ENCODE measurements at regions not wholly inside any gene's neighbourhood (a gene's known extent, or its start where the extent isn't known, plus 50 kb on each side); places are given as distances from the start of the nearest gene placed in this dataset.

DNA sequence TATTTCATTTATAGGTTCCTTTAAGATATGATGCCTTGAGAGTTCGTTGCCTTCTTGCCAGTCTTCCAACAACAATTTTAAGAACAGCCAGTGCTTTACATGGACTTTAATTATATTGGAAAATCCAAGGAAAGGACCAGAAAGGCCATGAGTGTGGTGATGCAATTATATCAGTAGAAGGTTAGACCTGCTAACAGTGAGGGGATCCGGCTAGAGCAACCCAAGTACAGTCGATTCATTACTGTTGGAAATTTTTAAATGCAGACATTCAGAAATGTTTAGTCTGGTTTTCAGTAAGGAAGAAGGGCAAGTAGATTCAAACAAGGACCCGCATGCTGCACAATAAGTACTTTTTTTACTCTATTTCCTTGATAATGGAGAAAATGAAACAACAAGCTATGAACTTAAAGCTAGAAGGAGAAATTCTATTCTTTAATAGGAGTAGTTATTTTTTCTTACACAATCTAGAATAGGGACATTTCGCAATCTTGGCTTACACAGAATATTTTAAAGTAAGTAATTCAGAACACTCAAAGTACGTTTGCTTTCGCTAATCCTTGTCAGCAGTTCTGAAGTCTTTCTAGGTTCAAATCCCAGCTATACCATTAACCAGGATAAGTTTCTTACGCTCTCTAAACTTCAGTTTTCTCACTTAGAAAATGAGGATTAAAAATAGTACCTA, 405.5 kb downstream of the MEIS1 start (continued):
- TF ChIP-seq, protein P1, sequence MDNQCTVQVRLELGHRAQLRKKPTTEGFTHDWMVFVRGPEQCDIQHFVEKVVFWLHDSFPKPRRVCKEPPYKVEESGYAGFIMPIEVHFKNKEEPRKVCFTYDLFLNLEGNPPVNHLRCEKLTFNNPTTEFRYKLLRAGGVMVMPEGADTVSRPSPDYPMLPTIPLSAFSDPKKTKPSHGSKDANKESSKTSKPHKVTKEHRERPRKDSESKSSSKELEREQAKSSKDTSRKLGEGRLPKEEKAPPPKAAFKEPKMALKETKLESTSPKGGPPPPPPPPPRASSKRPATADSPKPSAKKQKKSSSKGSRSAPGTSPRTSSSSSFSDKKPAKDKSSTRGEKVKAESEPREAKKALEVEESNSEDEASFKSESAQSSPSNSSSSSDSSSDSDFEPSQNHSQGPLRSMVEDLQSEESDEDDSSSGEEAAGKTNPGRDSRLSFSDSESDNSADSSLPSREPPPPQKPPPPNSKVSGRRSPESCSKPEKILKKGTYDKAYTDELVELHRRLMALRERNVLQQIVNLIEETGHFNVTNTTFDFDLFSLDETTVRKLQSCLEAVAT (IDR thresholded peaks at IDR 0.05), result no peak
- TF ChIP-seq, protein P2, sequence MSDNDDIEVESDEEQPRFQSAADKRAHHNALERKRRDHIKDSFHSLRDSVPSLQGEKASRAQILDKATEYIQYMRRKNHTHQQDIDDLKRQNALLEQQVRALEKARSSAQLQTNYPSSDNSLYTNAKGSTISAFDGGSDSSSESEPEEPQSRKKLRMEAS (IDR thresholded peaks at IDR 0.05; ENCODE audit: low read depth, low read length), result no peak
- TF ChIP-seq MTA3 (IDR thresholded peaks at IDR 0.05; ENCODE audit: borderline replicate concordance, low read length) (no peak), HDAC6 (IDR thresholded peaks at IDR 0.05; ENCODE audit: unreplicated experiment) (no peak), SMC3 (IDR thresholded peaks at IDR 0.05; ENCODE audit: borderline replicate concordance, low read length) (no peak), CREB1 (IDR thresholded peaks at IDR 0.05; ENCODE audit: low read depth) (no peak), YY1 (IDR thresholded peaks at IDR 0.05; ENCODE audit: low read depth, low read length) (no peak), NRF1 (conservative IDR thresholded peaks at IDR 0.05; ENCODE audit: low read depth, low read length) (no peak)

DNA sequence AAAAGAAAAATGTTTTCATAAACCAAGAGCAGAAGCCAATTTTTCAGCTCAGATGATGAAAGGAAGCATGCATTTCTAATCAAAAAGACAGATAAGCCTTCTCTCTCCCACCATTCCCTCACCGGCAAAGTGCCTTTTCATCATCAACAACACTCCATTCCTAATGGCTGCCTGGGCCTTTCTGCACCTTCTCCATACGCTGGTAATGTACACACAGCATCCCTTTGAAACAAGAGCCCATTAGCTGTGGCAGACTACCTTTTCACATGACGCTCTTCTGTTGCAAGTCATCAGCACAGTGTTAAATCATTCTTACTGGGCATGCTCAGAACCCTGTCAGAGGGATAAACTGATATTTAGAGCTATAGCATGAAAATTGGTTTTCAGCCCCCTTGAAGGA, 408.9 kb downstream of the MEIS1 start:
- ATAC-seq (no peak), DNase-seq (ENCODE audit: low read depth, low spot score) (no peak), FAIRE-seq (no peak)
- SMC1A ChIA-PET (ENCODE audit: uncharacterized antibody, unreplicated experiment), result interaction anchor here (2.0 kb wide), 1 partner anchor 10 kb away, joined by 10 read pairs; no protein-coding TSS in a partner anchor
- H3K27ac ChIP-seq (ENCODE audit: control insufficient read depth, insufficient read depth), result no peak overlapping the region
- CTCF ChIA-PET, result interaction anchor here (1.4 to 1.5 kb wide), 2 partner anchors 20 to 33 kb away, joined by 3 read pairs; no protein-coding TSS in a partner anchor
- in situ Hi-C loops (cut with MboI), result no loop called here
- no peaks in the 10 kb centered on the region for H3K4me1 ChIP-seq (ENCODE audit: control insufficient read depth, insufficient read depth, low read length)
- RAD21 ChIA-PET (ENCODE audit: unreplicated experiment), result no interaction called here
- 37% methylated on average over 3 of the region's 3 CpGs for WGBS (ENCODE audit: insufficient coverage, insufficient replicate concordance, low lambda C conversion rate, missing lambda C conversion rate)
- intact Hi-C loops (cut with micrococcal nuclease; ENCODE audit: unreplicated experiment), result no loop called here
- no peaks in the 10 kb centered on the region for H3K27me3 ChIP-seq (replicated peaks in 1 of 2; ENCODE audit: control insufficient read depth in 2 of 2, insufficient read depth in 2 of 2, low read length in 1 of 2)
- no peaks in the 10 kb centered on the region for H3K36me3 ChIP-seq (ENCODE audit: control insufficient read depth in 2 of 2, insufficient read depth in 2 of 2, low read length in 1 of 2)
- H3K4me3 ChIP-seq, result no peak overlapping the region
- BruUV-seq (replicated peaks), result no TSS peak
- no peak overlapping the region for H3K9ac ChIP-seq (ENCODE audit: control insufficient read depth, insufficient read depth, low read length)
- no peaks in the 10 kb centered on the region for H3K79me2 ChIP-seq (ENCODE audit: control insufficient read depth, insufficient read depth, low read length)
- H4K20me1 ChIP-seq (ENCODE audit: control insufficient read depth, insufficient read depth), result no peaks in the 10 kb centered on the region
- POLR2A ChIA-PET, result no interaction called here
- no peak overlapping the region for H2AFZ ChIP-seq (ENCODE audit: control insufficient read depth, low read depth, low read length)
- H3K9me3 ChIP-seq (replicated peaks; ENCODE audit: control insufficient read depth, insufficient read depth, low read length), result no peaks in the 10 kb centered on the region
- H3K4me2 ChIP-seq (ENCODE audit: control insufficient read depth, insufficient read depth), result no peak overlapping the region
- TF ChIP-seq, protein P3, sequence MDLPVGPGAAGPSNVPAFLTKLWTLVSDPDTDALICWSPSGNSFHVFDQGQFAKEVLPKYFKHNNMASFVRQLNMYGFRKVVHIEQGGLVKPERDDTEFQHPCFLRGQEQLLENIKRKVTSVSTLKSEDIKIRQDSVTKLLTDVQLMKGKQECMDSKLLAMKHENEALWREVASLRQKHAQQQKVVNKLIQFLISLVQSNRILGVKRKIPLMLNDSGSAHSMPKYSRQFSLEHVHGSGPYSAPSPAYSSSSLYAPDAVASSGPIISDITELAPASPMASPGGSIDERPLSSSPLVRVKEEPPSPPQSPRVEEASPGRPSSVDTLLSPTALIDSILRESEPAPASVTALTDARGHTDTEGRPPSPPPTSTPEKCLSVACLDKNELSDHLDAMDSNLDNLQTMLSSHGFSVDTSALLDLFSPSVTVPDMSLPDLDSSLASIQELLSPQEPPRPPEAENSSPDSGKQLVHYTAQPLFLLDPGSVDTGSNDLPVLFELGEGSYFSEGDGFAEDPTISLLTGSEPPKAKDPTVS (IDR thresholded peaks at IDR 0.05; ENCODE audit: low read depth, low read length), result no peak
- TF ChIP-seq, protein P4, sequence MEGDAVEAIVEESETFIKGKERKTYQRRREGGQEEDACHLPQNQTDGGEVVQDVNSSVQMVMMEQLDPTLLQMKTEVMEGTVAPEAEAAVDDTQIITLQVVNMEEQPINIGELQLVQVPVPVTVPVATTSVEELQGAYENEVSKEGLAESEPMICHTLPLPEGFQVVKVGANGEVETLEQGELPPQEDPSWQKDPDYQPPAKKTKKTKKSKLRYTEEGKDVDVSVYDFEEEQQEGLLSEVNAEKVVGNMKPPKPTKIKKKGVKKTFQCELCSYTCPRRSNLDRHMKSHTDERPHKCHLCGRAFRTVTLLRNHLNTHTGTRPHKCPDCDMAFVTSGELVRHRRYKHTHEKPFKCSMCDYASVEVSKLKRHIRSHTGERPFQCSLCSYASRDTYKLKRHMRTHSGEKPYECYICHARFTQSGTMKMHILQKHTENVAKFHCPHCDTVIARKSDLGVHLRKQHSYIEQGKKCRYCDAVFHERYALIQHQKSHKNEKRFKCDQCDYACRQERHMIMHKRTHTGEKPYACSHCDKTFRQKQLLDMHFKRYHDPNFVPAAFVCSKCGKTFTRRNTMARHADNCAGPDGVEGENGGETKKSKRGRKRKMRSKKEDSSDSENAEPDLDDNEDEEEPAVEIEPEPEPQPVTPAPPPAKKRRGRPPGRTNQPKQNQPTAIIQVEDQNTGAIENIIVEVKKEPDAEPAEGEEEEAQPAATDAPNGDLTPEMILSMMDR (IDR thresholded peaks at IDR 0.05 in 2 of 3, conservative IDR thresholded peaks at IDR 0.05 in 1 of 3; ENCODE audit: control insufficient read depth in 2 of 3, extremely low read depth in 1 of 3, insufficient read depth in 1 of 3, low read depth in 3 of 3, low read length in 3 of 3), result no peak
- TF ChIP-seq NFYB (IDR thresholded peaks at IDR 0.05; ENCODE audit: insufficient read depth, low read depth, low read length), result no peak
- TF ChIP-seq CBFB (IDR thresholded peaks at IDR 0.05; ENCODE audit: low read depth), result no peak
- TF ChIP-seq STAT1 (conservative IDR thresholded peaks at IDR 0.05), result no peak
- TF ChIP-seq NR2F1 (conservative IDR thresholded peaks at IDR 0.05), result no peak
- TF ChIP-seq HDGF (IDR thresholded peaks at IDR 0.05), result no peak
- no peak for TF ChIP-seq ZNF622 (IDR thresholded peaks at IDR 0.05)
- TF ChIP-seq ZNF384 (IDR thresholded peaks at IDR 0.05; ENCODE audit: borderline replicate concordance, low read depth, low read length), result no peak
- no peak for TF ChIP-seq SMARCA5 (IDR thresholded peaks at IDR 0.05)
- TF ChIP-seq TCF7 (IDR thresholded peaks at IDR 0.05; ENCODE audit: borderline replicate concordance), result no peak
- no peak for TF ChIP-seq SP1 (IDR thresholded peaks at IDR 0.05; ENCODE audit: low read depth, low read length)
- TF ChIP-seq TARDBP (IDR thresholded peaks at IDR 0.05; ENCODE audit: borderline replicate concordance), result no peak

All from GM12878 (cell line).